MCF 10A (cell line): ENCODE measurements at regions not wholly inside any gene's neighbourhood (a gene's known extent, or its start where the extent isn't known, plus 50 kb on each side); places are given as distances from the start of the nearest gene placed in this dataset.
"Not testable (repeated sequence)": the region's sequence is repeated elsewhere in the genome, so short reads cannot be mapped to it uniquely, and the experiment has no call there.

Experiments
- BruUV-seq: library from RNA; stranded (reverse); fragments of 400-500 nt; replicated peaks from 2 replicates; lab custom pipeline; 2021; lab: Mats Ljungman, UMichigan
- CTCF ChIA-PET: fragments of 300-600 bp; sonication (Branson Sonifier 250); formaldehyde crosslinking; extraction: SDS; loops from one replicate; lab custom pipeline; 2021; ENCODE audit warnings: antibody characterized with exemption, inconsistent platforms; lab: Yijun Ruan, JAX
- POLR2A ChIA-PET: fragments of 300-600, 350-650 bp; sonication (Branson Sonifier 250); formaldehyde crosslinking; extraction: SDS; loops from one replicate; lab custom pipeline; 2020; ENCODE audit warnings: antibody characterized with exemption, inconsistent platforms; lab: Yijun Ruan, JAX
- DNase-seq: peaks from one replicate; pipeline ENCODE4 v3.0.0-alpha.2; 2018; ENCODE audit not compliant: unreplicated experiment
- H3K27ac Mint-ChIP-seq: one replicate; pipeline ENCODE4 v1.8.0; 2022; ENCODE audit warnings: mild to moderate bottlenecking, low read depth, mixed read lengths; ENCODE audit not compliant: unreplicated experiment
- H3K27me3 Mint-ChIP-seq: one replicate; pipeline ENCODE4 v1.8.0; 2022; ENCODE audit warnings: mixed read lengths; ENCODE audit not compliant: insufficient read depth, unreplicated experiment
- H3K36me3 Mint-ChIP-seq: one replicate; pipeline ENCODE4 v1.8.0; 2022; ENCODE audit warnings: mild to moderate bottlenecking, moderate library complexity, mixed read lengths; ENCODE audit not compliant: insufficient read depth, unreplicated experiment
- H3K4me1 Mint-ChIP-seq: one replicate; pipeline ENCODE4 v1.8.0; 2022; ENCODE audit warnings: mixed read lengths; ENCODE audit not compliant: insufficient read depth, unreplicated experiment
- H3K4me3 Mint-ChIP-seq: one replicate; pipeline ENCODE4 v1.8.0; 2022; ENCODE audit warnings: mild to moderate bottlenecking, moderate library complexity, mixed read lengths; ENCODE audit not compliant: unreplicated experiment
- H3K9me3 Mint-ChIP-seq: one replicate; pipeline ENCODE4 v1.8.0; 2022; ENCODE audit warnings: mixed read lengths; ENCODE audit not compliant: unreplicated experiment
- intact Hi-C: fragments of 100-400 bp; cut with micrococcal nuclease; formaldehyde crosslinking; loops from 2 replicates; pipeline ENCODE4 v1.14.1; 2022
- TF ChIP-seq, protein P1 (sequence below): fragments of 200-600 bp; IDR thresholded peaks from one replicate; pipeline ENCODE4 v1.8.0; 2022; ENCODE audit warnings: antibody characterized with exemption, mild to moderate bottlenecking; ENCODE audit not compliant: unreplicated experiment

DNA sequence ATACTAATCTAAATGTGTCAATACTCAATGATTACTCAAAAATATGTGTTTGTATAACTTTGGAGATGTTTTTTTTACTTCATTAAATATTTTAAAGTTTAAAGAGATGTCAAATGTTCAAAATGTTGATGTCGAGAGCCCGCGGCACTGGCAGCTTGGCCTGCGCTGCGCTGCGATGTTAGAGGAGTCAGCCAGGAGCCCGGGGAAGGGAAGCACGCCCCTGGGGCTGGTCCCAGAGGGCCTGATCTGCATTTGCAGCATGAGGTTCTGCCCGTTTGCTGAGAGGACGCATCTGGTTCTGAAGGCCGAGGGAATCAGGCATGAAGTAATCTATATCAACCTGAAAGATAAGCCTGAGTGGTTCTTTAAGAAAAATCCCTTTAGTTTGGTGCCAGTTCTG, 66.4 kb upstream of the ATP2C1 start:
- Mint-ChIP-seq H3K27me3 (peaks cover 24% of the 10 kb centered on the region), H3K27ac (no peak overlapping the region), H3K36me3 (no peaks in the 10 kb centered on the region), H3K4me1 (no peaks in the 10 kb centered on the region), H3K4me3 (no peak overlapping the region), H3K9me3 (no peaks in the 10 kb centered on the region)
- TF ChIP-seq, protein P1, sequence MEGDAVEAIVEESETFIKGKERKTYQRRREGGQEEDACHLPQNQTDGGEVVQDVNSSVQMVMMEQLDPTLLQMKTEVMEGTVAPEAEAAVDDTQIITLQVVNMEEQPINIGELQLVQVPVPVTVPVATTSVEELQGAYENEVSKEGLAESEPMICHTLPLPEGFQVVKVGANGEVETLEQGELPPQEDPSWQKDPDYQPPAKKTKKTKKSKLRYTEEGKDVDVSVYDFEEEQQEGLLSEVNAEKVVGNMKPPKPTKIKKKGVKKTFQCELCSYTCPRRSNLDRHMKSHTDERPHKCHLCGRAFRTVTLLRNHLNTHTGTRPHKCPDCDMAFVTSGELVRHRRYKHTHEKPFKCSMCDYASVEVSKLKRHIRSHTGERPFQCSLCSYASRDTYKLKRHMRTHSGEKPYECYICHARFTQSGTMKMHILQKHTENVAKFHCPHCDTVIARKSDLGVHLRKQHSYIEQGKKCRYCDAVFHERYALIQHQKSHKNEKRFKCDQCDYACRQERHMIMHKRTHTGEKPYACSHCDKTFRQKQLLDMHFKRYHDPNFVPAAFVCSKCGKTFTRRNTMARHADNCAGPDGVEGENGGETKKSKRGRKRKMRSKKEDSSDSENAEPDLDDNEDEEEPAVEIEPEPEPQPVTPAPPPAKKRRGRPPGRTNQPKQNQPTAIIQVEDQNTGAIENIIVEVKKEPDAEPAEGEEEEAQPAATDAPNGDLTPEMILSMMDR, result no peak
- BruUV-seq, result no TSS peak
- DNase-seq, result no peak
- CTCF ChIA-PET, result interaction anchor here (0.6 to 0.7 kb wide), 3 partner anchors 9 to 1282 kb away, joined by 3 to 4 read pairs (median 3); no protein-coding TSS in a partner anchor
- intact Hi-C loops, result no loop called here
- POLR2A ChIA-PET, result no interaction called here

DNA sequence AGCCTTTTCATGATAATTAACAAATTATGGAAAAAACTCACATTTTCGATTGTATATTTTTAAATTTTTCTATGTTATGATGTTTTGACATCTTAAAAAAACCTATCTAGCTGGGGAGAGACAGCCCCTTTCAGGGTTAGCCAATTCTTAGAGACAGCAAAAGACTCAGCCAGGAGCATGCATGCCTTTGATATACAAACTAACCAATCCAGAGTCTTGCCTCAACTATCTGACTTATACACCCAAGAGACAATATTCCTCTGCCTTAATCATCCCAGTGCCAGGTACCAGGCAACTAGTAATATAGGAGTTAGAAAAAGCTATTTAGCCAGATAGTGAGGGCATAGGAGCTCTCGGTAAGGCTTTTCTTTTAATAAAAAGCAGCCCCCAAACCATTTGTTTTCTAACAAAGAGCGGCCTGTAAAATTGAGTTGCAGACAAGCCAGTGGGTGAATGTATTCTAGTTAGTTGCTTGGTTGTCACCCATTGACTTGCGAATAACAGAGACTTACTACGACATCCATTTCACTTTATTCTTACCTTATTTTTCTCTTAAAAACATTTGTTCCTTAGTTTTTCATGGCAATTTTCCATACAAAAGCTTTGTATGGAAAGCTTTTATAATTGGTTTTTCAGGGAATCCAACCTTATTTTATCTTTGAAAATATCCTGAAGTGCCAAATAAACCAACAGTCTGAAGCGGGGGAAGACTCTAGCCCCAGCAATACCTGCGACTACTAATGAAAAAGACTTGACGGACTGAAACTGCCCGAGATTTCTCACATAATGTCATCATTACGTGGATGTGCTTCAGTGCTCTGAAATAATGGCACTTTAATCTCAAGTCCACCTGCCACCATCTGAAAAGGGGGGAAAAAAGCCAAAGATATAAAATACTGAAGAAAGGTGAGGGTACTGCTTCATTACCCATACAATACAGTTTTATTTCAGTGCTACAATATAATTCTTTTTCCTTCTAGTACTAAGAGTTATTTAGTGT, 64.6 kb upstream of the ATP2C1 start:
- POLR2A ChIA-PET, result no interaction called here
- TF ChIP-seq, protein P1, result no peak
- no peaks in the 10 kb centered on the region for H3K36me3 Mint-ChIP-seq
- no TSS peak for BruUV-seq
- H3K4me1 Mint-ChIP-seq, result no peaks in the 10 kb centered on the region
- intact Hi-C loops, result no loop called here
- H3K4me3 Mint-ChIP-seq, result no peak overlapping the region
- peaks cover 40% of the 10 kb centered on the region for H3K27me3 Mint-ChIP-seq
- no peaks in the 10 kb centered on the region for H3K9me3 Mint-ChIP-seq
- CTCF ChIA-PET, result no interaction called here
- H3K27ac Mint-ChIP-seq, result no peak overlapping the region
- DNase-seq, result no peak

DNA sequence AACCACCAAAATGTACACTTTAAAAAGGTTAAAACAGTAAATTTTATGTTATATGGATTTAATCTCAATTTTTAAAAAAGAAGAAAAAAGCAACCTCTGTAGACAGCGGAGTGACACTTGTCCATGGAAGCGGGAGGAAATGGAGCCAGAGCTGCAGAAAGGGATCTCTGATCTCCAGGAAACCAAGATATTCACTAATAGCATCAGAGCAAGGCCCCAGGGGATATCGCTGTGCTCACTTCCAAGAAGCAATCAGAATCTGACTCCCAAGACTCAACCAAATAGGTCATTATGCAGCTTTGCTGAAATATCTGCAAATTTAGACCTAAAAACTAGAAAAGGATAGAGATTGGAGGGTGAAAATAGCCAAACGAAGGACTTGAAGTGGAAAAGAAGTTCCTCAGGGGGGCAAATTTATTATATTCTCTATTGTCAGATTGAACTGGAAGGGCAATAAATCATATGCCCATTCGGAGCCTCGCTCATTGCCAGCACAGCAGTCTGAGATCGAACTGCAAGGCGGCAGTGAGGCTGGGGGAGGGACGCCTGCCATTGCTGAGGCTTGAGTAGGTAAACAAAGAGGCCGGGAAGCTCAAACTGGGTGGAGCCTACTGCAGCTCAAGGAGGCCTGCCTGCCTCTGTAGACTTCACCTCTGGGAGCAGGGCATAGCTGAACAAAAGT, 62.0 kb upstream of the ATP2C1 start:
- Mint-ChIP-seq H3K4me3 (no peak overlapping the region), H3K4me1 (peaks cover 6% of the 10 kb centered on the region), H3K27ac (no peak overlapping the region), H3K36me3 (no peaks in the 10 kb centered on the region), H3K27me3 (peaks cover 42% of the 10 kb centered on the region), H3K9me3 (no peaks in the 10 kb centered on the region)
- no peak for DNase-seq
- POLR2A ChIA-PET, result interaction anchor here (1.6 kb wide), 1 partner anchor 62 kb away, joined by 3 read pairs; the partner anchor contains the start of gene ATP2C1
- TF ChIP-seq, protein P1, result no peak
- intact Hi-C loops, result no loop called here
- BruUV-seq, result no TSS peak
- CTCF ChIA-PET, result interaction anchor here (0.6 to 1.2 kb wide), 2 partner anchors 72 to 889 kb away, joined by 3 read pairs; no protein-coding TSS in a partner anchor

DNA sequence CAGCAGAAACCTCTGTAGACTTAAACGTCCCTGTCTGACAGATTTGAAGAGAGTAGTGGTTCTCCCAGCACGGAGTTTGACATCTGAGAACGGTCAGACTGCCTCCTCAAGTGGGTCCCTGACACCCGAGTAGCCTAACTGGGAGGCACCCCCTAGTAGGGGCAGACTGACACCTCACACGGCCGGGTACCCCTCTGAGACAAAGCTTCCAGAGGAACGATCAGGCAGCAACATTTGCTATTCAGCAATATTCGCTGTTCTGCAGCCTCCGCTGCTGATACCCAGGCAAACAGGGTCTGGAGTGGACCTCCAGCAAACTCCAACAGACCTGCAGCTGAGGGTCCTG, 61.5 kb upstream of the ATP2C1 start:
- BruUV-seq, result not testable (repeated sequence)

More for the DNA sequence above, 61.5 kb upstream of the ATP2C1 start:
- CTCF ChIA-PET, H3K4me1 Mint-ChIP-seq, H3K36me3 Mint-ChIP-seq, H3K4me3 Mint-ChIP-seq, intact Hi-C loops, H3K9me3 Mint-ChIP-seq, DNase-seq, H3K27ac Mint-ChIP-seq: not testable (repeated sequence)
- peaks cover 42% of the 10 kb centered on the region for H3K27me3 Mint-ChIP-seq
- POLR2A ChIA-PET, result interaction anchor here (1.6 kb wide), 1 partner anchor 62 kb away, joined by 3 read pairs; the partner anchor contains the start of gene ATP2C1
